ENCODE measurements at regions not wholly inside any gene's neighbourhood (a gene's known extent, or its start where the extent isn't known, plus 50 kb on each side); places are given as distances from the start of the nearest gene placed in this dataset.
"Not testable (repeated sequence)": the region's sequence is repeated elsewhere in the genome, so short reads cannot be mapped to it uniquely, and the experiment has no call there.

- no peak for DNase-seq (ENCODE audit: extremely low read depth, low read depth)
- no peak for TF ChIP-seq CTCF (IDR thresholded peaks at IDR 0.05; ENCODE audit: low read depth, low read length)
These were observed 363.9 kb upstream of the PROX1 start for GRCh38 chr1:213623862-213624261.

GRCh38 chr1:213636778-213637177 lies 351.0 kb upstream of the PROX1 start:
- not testable (repeated sequence) for DNase-seq (ENCODE audit: extremely low read depth, low read depth)

- no peak for DNase-seq (ENCODE audit: extremely low read depth, low read depth)
- no peak for TF ChIP-seq CTCF (IDR thresholded peaks at IDR 0.05; ENCODE audit: low read depth, low read length)
These were observed 346.5 kb upstream of the PROX1 start for GRCh38 chr1:213641312-213641711.

GRCh38 chr1:213643360-213643759 lies 344.4 kb upstream of the PROX1 start:
- DNase-seq (ENCODE audit: extremely low read depth, low read depth), result no peak
- no peak for TF ChIP-seq CTCF (IDR thresholded peaks at IDR 0.05; ENCODE audit: low read depth, low read length)

GRCh38 chr1:213647864-213648650 lies 339.7 kb upstream of the PROX1 start:
- no peak for TF ChIP-seq CTCF (IDR thresholded peaks at IDR 0.05; ENCODE audit: low read depth, low read length)
- no peak for DNase-seq (ENCODE audit: extremely low read depth, low read depth)

- no peak for TF ChIP-seq CTCF (IDR thresholded peaks at IDR 0.05; ENCODE audit: low read depth, low read length)
- no peak for DNase-seq (ENCODE audit: extremely low read depth, low read depth)
These were observed 338.4 kb upstream of the PROX1 start for GRCh38 chr1:213649373-213649772.

- no peak for TF ChIP-seq CTCF (IDR thresholded peaks at IDR 0.05; ENCODE audit: low read depth, low read length)
- DNase-seq (ENCODE audit: extremely low read depth, low read depth), result no peak
These were observed 337.2 kb upstream of the PROX1 start for GRCh38 chr1:213650603-213651002.

GRCh38 chr1:213651077-213651476 lies 336.7 kb upstream of the PROX1 start:
- no peak for DNase-seq (ENCODE audit: extremely low read depth, low read depth)
- no peak for TF ChIP-seq CTCF (IDR thresholded peaks at IDR 0.05; ENCODE audit: low read depth, low read length)

All from AG09319 (cell line).